GM21528 (cell line): ENCODE measurements at regions not wholly inside any gene's neighbourhood (a gene's known extent, or its start where the extent isn't known, plus 50 kb on each side); places are given as distances from the start of the nearest gene placed in this dataset.

Experiments used
- ATAC-seq: cut with Tn5 transposase; IDR thresholded peaks from one replicate; pipeline ENCODE4 v1.9.1; 2021; ENCODE audit warnings: mild to moderate bottlenecking, moderate library complexity; ENCODE audit not compliant: unreplicated experiment, low FRiP score

- ATAC-seq = no peak
These were observed 70.5 kb upstream of the ITPRID2 start for GRCh38 chr2:181821049-181821448.

- no peak for ATAC-seq
These were observed 69.4 kb upstream of the ITPRID2 start for GRCh38 chr2:181822097-181822496.

- no peak for ATAC-seq
These were observed 68.1 kb upstream of the ITPRID2 start for GRCh38 chr2:181823405-181823804.

GRCh38 chr2:181828122-181828705 is 63.3 kb upstream of the ITPRID2 start:
- ATAC-seq = no peak

- no peak for ATAC-seq
These were observed 62.3 kb upstream of the ITPRID2 start for GRCh38 chr2:181829230-181829629.

- ATAC-seq = no peak
These were observed 59.5 kb upstream of the ITPRID2 start for GRCh38 chr2:181832015-181832414.

GRCh38 chr2:181836583-181836982 is 54.9 kb upstream of the ITPRID2 start:
- ATAC-seq = no peak

GRCh38 chr2:181837563-181837962 is 54.0 kb upstream of the ITPRID2 start:
- no peak for ATAC-seq

GRCh38 chr2:181839811-181840210 is 51.7 kb upstream of the ITPRID2 start:
- ATAC-seq = no peak

GRCh38 chr2:181841079-181841478 is 50.5 kb upstream of the ITPRID2 start:
- no peak for ATAC-seq
